SK-N-SH (cell line): ENCODE measurements at regions not wholly inside any gene's neighbourhood (a gene's known extent, or its start where the extent isn't known, plus 50 kb on each side); places are given as distances from the start of the nearest gene placed in this dataset.

Experiments used
- CTCF ChIA-PET: fragments of 300-600, 350-600 bp; formaldehyde crosslinking; extraction: SDS; loops from one replicate; lab custom pipeline; 2021; lab: Yijun Ruan, JAX
- POLR2A ChIA-PET: fragments of 350-600 bp; sonication (Branson Sonifier 250); formaldehyde crosslinking; extraction: SDS; loops from one replicate; lab custom pipeline; 2020; ENCODE audit warnings: antibody characterized with exemption, inconsistent platforms; lab: Yijun Ruan, JAX
- DNase-seq: peaks from one replicate; pipeline ENCODE4 v3.0.0; 2012
- H2AFZ ChIP-seq: fragments of 200-600 bp; sonication (generic); 2 replicates; pipeline ENCODE4 v1.8.1; 2016; ENCODE audit warnings: antibody characterized with exemption, mild to moderate bottlenecking, low read depth
- H3F3A ChIP-seq: fragments of 200-600 bp; sonication (generic); replicated peaks from 2 replicates; pipeline ENCODE3; 2016; ENCODE audit warnings: antibody characterized with exemption, mild to moderate bottlenecking; ENCODE audit not compliant: insufficient read depth
- H3K27ac ChIP-seq, 2 experiments: fragments of 200-500 bp in 1 of 2; fragments of 200-600 bp in 1 of 2; sonication (Bioruptor generic) in 1 of 2; sonication (generic), shearing (Covaris generic) in 1 of 2; 2 replicates each; pipeline versions ENCODE4 v1.5.1 to v1.6.1; 2014 to 2016; ENCODE audit warnings: low read depth in 2 of 2, inconsistent platforms in 1 of 2, low read length in 1 of 2, mild to moderate bottlenecking in 1 of 2, mixed read lengths in 1 of 2
- H3K27me3 ChIP-seq: fragments of 200-600 bp; sonication (generic), shearing (Covaris generic); 2 replicates; pipeline ENCODE4 v1.6.1; 2016; ENCODE audit warnings: mixed run types; ENCODE audit not compliant: insufficient read depth
- H3K36me3 ChIP-seq, 2 experiments: fragments of 200-500 bp in 1 of 2; fragments of 200-600 bp in 1 of 2; sonication (Bioruptor generic) in 1 of 2; sonication (generic) in 1 of 2; replicated peaks in 1 of 2; 2 replicates each; pipeline versions ENCODE3 to v1.5.1; 2014 to 2016; ENCODE audit warnings: low read length in 1 of 2, mild to moderate bottlenecking in 1 of 2; ENCODE audit not compliant: insufficient read depth in 2 of 2, control insufficient read depth in 1 of 2
- H3K4me1 ChIP-seq, 2 experiments: fragments of 200-500 bp in 1 of 2; fragments of 200-600 bp in 1 of 2; sonication (Bioruptor generic) in 1 of 2; sonication (generic), shearing (Covaris generic) in 1 of 2; 2 replicates each; pipeline versions ENCODE4 v1.5.1 to v1.6.1; 2014 to 2016; ENCODE audit warnings: low read depth in 1 of 2, low read length in 1 of 2, mixed run types in 1 of 2; ENCODE audit not compliant: insufficient read depth in 2 of 2, control insufficient read depth in 1 of 2
- H3K4me2 ChIP-seq: fragments of 200-600 bp; sonication (generic), shearing (Covaris generic); 2 replicates; pipeline ENCODE4 v1.6.1; 2017; ENCODE audit warnings: mixed run types
- H3K4me3 ChIP-seq, 2 experiments: fragments of 200-500 bp in 1 of 2; fragments of 200-600 bp in 1 of 2; sonication (Bioruptor generic) in 1 of 2; sonication (generic), shearing (Covaris generic) in 1 of 2; 2 replicates each; pipeline versions ENCODE4 v1.5.1 to v1.8.1; 2014 to 2016; ENCODE audit warnings: low read depth in 2 of 2, inconsistent platforms in 1 of 2, low read length in 1 of 2, mild to moderate bottlenecking in 1 of 2, mixed read lengths in 1 of 2, moderate library complexity in 1 of 2
- H3K79me2 ChIP-seq: fragments of 200-600 bp; sonication (generic); 2 replicates; pipeline ENCODE4 v1.8.1; 2017; ENCODE audit warnings: mild to moderate bottlenecking; ENCODE audit not compliant: insufficient read depth
- H3K9ac ChIP-seq: fragments of 200-600 bp; sonication (generic); 2 replicates; pipeline ENCODE4 v1.6.1; 2017; ENCODE audit warnings: mixed run types
- H3K9me2 ChIP-seq: fragments of 200-600 bp; sonication (generic); 2 replicates; pipeline ENCODE4 v1.6.1; 2017; ENCODE audit warnings: mixed run types
- H3K9me3 ChIP-seq: fragments of 200-600 bp; sonication (generic); 2 replicates; pipeline ENCODE4 v1.6.1; 2017; ENCODE audit warnings: mixed run types, mild to moderate bottlenecking, moderate library complexity
- H4K20me1 ChIP-seq: fragments of 200-600 bp; sonication (generic); 2 replicates; pipeline ENCODE4 v1.6.1; 2017; ENCODE audit warnings: mild to moderate bottlenecking, mixed run types; ENCODE audit not compliant: insufficient read depth
- EP300 ChIP-seq, 2 experiments: IDR thresholded peaks; 2 replicates each; pipeline versions ENCODE4 v1.4.0 to v1.6.1; 2012; ENCODE audit warnings: borderline replicate concordance in 1 of 2, low read depth in 1 of 2, low read length in 1 of 2
- GABPA ChIP-seq: IDR thresholded peaks from 2 replicates; pipeline ENCODE4 v1.4.0; 2012; ENCODE audit warnings: low read depth, mild to moderate bottlenecking
- GATA2 ChIP-seq: sonication (generic); formaldehyde crosslinking; IDR thresholded peaks from 2 replicates; pipeline ENCODE4 v1.5.0; 2020; ENCODE audit warnings: mild to moderate bottlenecking, missing genetic modification reagents
- MEF2A ChIP-seq: IDR thresholded peaks from 2 replicates; pipeline ENCODE4 v1.4.0; 2012; ENCODE audit warnings: low read depth, borderline replicate concordance
- NFIC ChIP-seq: IDR thresholded peaks from 2 replicates; pipeline ENCODE4 v1.4.0; 2012; ENCODE audit warnings: borderline replicate concordance
- PBX3 ChIP-seq: IDR thresholded peaks from 2 replicates; pipeline ENCODE4; 2012
- POLR2AphosphoS5 ChIP-seq: IDR thresholded peaks from 2 replicates; pipeline ENCODE4 v1.6.1; 2012; ENCODE audit warnings: low read depth, low read length
- REST ChIP-seq: IDR thresholded peaks from 2 replicates; pipeline ENCODE4 v1.6.1; 2012; ENCODE audit warnings: mild to moderate bottlenecking, low read depth, low read length, moderate library complexity
- SMC3 ChIP-seq: IDR thresholded peaks from 2 replicates; pipeline ENCODE4 v1.6.1; 2012; ENCODE audit warnings: low read depth, low read length, improper control_type of control experiment
- TAF1 ChIP-seq: IDR thresholded peaks from 2 replicates; pipeline ENCODE4 v1.6.1; 2012; ENCODE audit warnings: low read depth, mild to moderate bottlenecking, low read length, moderate library complexity, borderline replicate concordance
- TCF12 ChIP-seq: IDR thresholded peaks from 2 replicates; pipeline ENCODE4 v1.4.0; 2012
- TEAD4 ChIP-seq: IDR thresholded peaks from 2 replicates; pipeline ENCODE4 v1.4.0; 2012; ENCODE audit warnings: mild to moderate bottlenecking, borderline replicate concordance; ENCODE audit not compliant: insufficient read depth
- USF1 ChIP-seq: IDR thresholded peaks from 2 replicates; pipeline ENCODE4 v1.4.0; 2012; ENCODE audit warnings: low read depth, borderline replicate concordance
- ZBTB33 ChIP-seq: IDR thresholded peaks from 2 replicates; pipeline ENCODE4 v1.4.0; 2012; ENCODE audit warnings: low read depth, borderline replicate concordance
- WGBS: methylation state at CpG from one replicate; pipeline ENCODE4 v1.1.6; 2017; ENCODE audit warnings: low lambda C conversion rate; 5-methylcytosine and 5-hydroxymethylcytosine counted together

GRCh38 chr6:165191461-165191860 lies 117.9 kb downstream of the C6orf118 start:
- WGBS = 29% methylated on average over 2 of the region's 2 CpGs
- CTCF ChIA-PET = no interaction called here
- H3K4me1 ChIP-seq = no peaks in the 10 kb centered on the region

GRCh38 chr6:165186441-165187205 lies 122.8 kb downstream of the C6orf118 start:
- H3K27me3 ChIP-seq = no peaks in the 10 kb centered on the region
- no peak overlapping the region for H3K4me2 ChIP-seq
- H3K9ac ChIP-seq = no peak overlapping the region
- no peak for DNase-seq
- H4K20me1 ChIP-seq = no peaks in the 10 kb centered on the region
- H3K36me3 ChIP-seq = no peaks in the 10 kb centered on the region
- POLR2A ChIA-PET = no interaction called here
- H3K9me3 ChIP-seq = no peaks in the 10 kb centered on the region; the same call in 1 of the 2 replicates
- no peak overlapping the region for H3K4me3 ChIP-seq
- CTCF ChIA-PET = no interaction called here
- H3K79me2 ChIP-seq = no peaks in the 10 kb centered on the region; the same call in 1 of the 2 replicates
- no peak overlapping the region for H3K27ac ChIP-seq
- no peaks in the 10 kb centered on the region for H3K9me2 ChIP-seq
- H3F3A ChIP-seq = no peaks in the 10 kb centered on the region
- TF ChIP-seq GABPA (no peak), EP300 (IDR thresholded peaks at IDR 0.05; ENCODE audit: borderline replicate concordance in 1 of 2, low read depth in 1 of 2, low read length in 1 of 2) (no peak)
- no peak overlapping the region for H2AFZ ChIP-seq
- H3K4me1 ChIP-seq = no peaks in the 10 kb centered on the region
- 29% methylated on average over 4 of the region's 10 CpGs for WGBS

More at GRCh38 chr6:165191461-165191860, 117.9 kb downstream of the C6orf118 start:
- POLR2A ChIA-PET = no interaction called here
- peaks cover 5% of the 10 kb centered on the region; the same call in 1 of the 2 replicates for H3K9me3 ChIP-seq
- no peak overlapping the region for H3K4me3 ChIP-seq
- no peaks in the 10 kb centered on the region for H3K27me3 ChIP-seq
- DNase-seq = no peak
- no peak overlapping the region for H3K4me2 ChIP-seq
- H3K36me3 ChIP-seq = no peaks in the 10 kb centered on the region
- H4K20me1 ChIP-seq = no peaks in the 10 kb centered on the region
- H2AFZ ChIP-seq = no peak overlapping the region
- TF ChIP-seq TAF1 = no peak
- no peak overlapping the region for H3K27ac ChIP-seq
- no peak overlapping the region for H3K9ac ChIP-seq
- H3K9me2 ChIP-seq = no peaks in the 10 kb centered on the region
- no peaks in the 10 kb centered on the region for H3F3A ChIP-seq
- H3K79me2 ChIP-seq = no peaks in the 10 kb centered on the region; the same call in 1 of the 2 replicates

- H3K4me2 ChIP-seq = no peak overlapping the region
- no peak overlapping the region for H3K9ac ChIP-seq
- DNase-seq = no peak
- H3K4me1 ChIP-seq = no peaks in the 10 kb centered on the region
- POLR2A ChIA-PET = no interaction called here
- H3K27me3 ChIP-seq = no peaks in the 10 kb centered on the region
- no peaks in the 10 kb centered on the region; the same call in 1 of the 2 replicates for H3K9me3 ChIP-seq
- H3K4me3 ChIP-seq = no peak overlapping the region
- H2AFZ ChIP-seq = no peak overlapping the region
- H3K79me2 ChIP-seq = no peaks in the 10 kb centered on the region; the same call in 1 of the 2 replicates
- CTCF ChIA-PET = no interaction called here
- no peaks in the 10 kb centered on the region for H4K20me1 ChIP-seq
- WGBS = 22% methylated on average over 5 of the region's 7 CpGs
- no peak overlapping the region for H3K27ac ChIP-seq
- H3K36me3 ChIP-seq = no peaks in the 10 kb centered on the region
- no peaks in the 10 kb centered on the region for H3K9me2 ChIP-seq
- no peaks in the 10 kb centered on the region for H3F3A ChIP-seq
- TF ChIP-seq ZBTB33 (no peak), REST (no peak), USF1 (no peak), NFIC (no peak), PBX3 (no peak), POLR2AphosphoS5 (no peak), SMC3 (no peak), GABPA (no peak), TCF12 (no peak), TEAD4 (no peak), MEF2A (no peak), GATA2 (CRISPR knock-in tag) (no peak)
Observed at GRCh38 chr6:165186041-165186440, 123.4 kb downstream of the C6orf118 start.
